Lung (tissue), 11 donors: ENCODE measurements at regions not wholly inside any gene's neighbourhood (a gene's known extent, or its start where the extent isn't known, plus 50 kb on each side); places are given as distances from the start of the nearest gene placed in this dataset.
"Not testable (repeated sequence)": the region's sequence is repeated elsewhere in the genome, so short reads cannot be mapped to it uniquely, and the experiment has no call there.

Experiments
- ATAC-seq: fragments of 200-7000 bp; cut with Tn5 transposase; one replicate; pipeline ENCODE4 v1.9.1; 2020; ENCODE audit warnings: moderate number of reproducible peaks; ENCODE audit not compliant: insufficient read depth, low FRiP score
- DNase-seq, 3 donors: peaks; one replicate each; pipeline ENCODE4 v3.0.0-alpha.2; 2013 to 2017
- H3K27ac ChIP-seq, 2 donors: one replicate each; pipeline ENCODE4 v1.5.1; 2013; ENCODE audit warnings: mild to moderate bottlenecking in 2 of 2, moderate library complexity in 2 of 2, control low read depth in 1 of 2, inconsistent platforms in 1 of 2, low read depth in 1 of 2, low read length in 1 of 2
- H3K27me3 ChIP-seq, 3 donors: one replicate each; pipeline ENCODE4 v1.5.1; 2013; ENCODE audit warnings: low read length in 2 of 3; ENCODE audit not compliant: control insufficient read depth in 3 of 3, insufficient read depth in 3 of 3
- H3K36me3 ChIP-seq, 4 donors: one replicate each; pipeline ENCODE4 v1.5.1; 2013; ENCODE audit warnings: low read length in 4 of 4, mild to moderate bottlenecking in 1 of 4, moderate library complexity in 1 of 4; ENCODE audit not compliant: control insufficient read depth in 4 of 4, insufficient read depth in 4 of 4
- H3K4me1 ChIP-seq, 5 donors: one replicate each; pipeline ENCODE4 v1.5.1; 2013; ENCODE audit warnings: low read length in 5 of 5, mild to moderate bottlenecking in 2 of 5, moderate library complexity in 1 of 5; ENCODE audit not compliant: control insufficient read depth in 5 of 5, insufficient read depth in 5 of 5
- H3K4me3 ChIP-seq: one replicate; pipeline ENCODE4 v1.5.1; 2013; ENCODE audit warnings: mild to moderate bottlenecking, control low read depth, moderate library complexity
- H3K9ac ChIP-seq, 2 donors: one replicate each; pipeline ENCODE4 v1.5.1; 2013; ENCODE audit warnings: low read length in 2 of 2, control low read depth in 1 of 2; ENCODE audit not compliant: insufficient read depth in 1 of 2
- H3K9me3 ChIP-seq, 4 donors: one replicate each; pipeline ENCODE4 v1.5.1; 2013; ENCODE audit warnings: low read length in 3 of 4, mild to moderate bottlenecking in 1 of 4, moderate library complexity in 1 of 4; ENCODE audit not compliant: control insufficient read depth in 4 of 4, insufficient read depth in 3 of 4
- WGBS, 2 donors: extraction: QIAGEN DNeasy Blood & Tissue Kit; methylation state at CpG; one replicate each; pipeline ENCODE4 v1.1.7; 2013; 5-methylcytosine and 5-hydroxymethylcytosine counted together
- TF ChIP-seq, protein P1 (sequence below): IDR thresholded peaks from 2 replicates; pipeline ENCODE4 v1.5.1; 2012; ENCODE audit warnings: mild to moderate bottlenecking; ENCODE audit errors: control extremely low read depth, extremely low read depth
- donor health status: control.
- donor health status: control.
- donor health status: Bipolar disorder and iron deficiency.
- donor health status: healthy.
- donor health status: DM: yes; HTN: yes; CAD: no.

DNA sequence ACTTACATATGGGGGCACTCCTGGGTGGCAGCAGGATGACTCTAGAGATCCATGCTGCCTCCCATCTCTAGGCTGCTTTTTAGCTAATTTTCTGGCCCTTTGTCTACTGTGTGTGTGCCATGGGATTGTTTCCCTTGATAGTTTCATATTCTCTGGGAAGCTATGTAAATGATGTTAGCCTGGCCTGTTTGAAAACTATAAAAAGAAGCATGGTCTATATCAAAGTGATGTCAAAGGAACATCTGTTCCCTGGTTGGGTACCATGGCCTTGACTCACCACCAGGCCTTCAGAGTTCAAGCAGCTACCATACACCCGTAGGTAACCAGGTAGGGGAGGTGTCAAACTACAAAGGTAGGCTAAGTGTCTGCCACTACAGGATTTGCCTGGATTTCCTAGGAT is 310.4 kb downstream of the FRK start:
- no peak overlapping the region for H3K4me3 ChIP-seq
- H3K27ac ChIP-seq = no peak overlapping the region
- ATAC-seq = no peak
- no peaks in the 10 kb centered on the region for H3K36me3 ChIP-seq
- H3K27me3 ChIP-seq = no peaks in the 10 kb centered on the region
- H3K9me3 ChIP-seq = no peaks in the 10 kb centered on the region
- H3K9ac ChIP-seq = no peak overlapping the region
- TF ChIP-seq, protein P1, sequence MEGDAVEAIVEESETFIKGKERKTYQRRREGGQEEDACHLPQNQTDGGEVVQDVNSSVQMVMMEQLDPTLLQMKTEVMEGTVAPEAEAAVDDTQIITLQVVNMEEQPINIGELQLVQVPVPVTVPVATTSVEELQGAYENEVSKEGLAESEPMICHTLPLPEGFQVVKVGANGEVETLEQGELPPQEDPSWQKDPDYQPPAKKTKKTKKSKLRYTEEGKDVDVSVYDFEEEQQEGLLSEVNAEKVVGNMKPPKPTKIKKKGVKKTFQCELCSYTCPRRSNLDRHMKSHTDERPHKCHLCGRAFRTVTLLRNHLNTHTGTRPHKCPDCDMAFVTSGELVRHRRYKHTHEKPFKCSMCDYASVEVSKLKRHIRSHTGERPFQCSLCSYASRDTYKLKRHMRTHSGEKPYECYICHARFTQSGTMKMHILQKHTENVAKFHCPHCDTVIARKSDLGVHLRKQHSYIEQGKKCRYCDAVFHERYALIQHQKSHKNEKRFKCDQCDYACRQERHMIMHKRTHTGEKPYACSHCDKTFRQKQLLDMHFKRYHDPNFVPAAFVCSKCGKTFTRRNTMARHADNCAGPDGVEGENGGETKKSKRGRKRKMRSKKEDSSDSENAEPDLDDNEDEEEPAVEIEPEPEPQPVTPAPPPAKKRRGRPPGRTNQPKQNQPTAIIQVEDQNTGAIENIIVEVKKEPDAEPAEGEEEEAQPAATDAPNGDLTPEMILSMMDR = no peak
- 76 to 79% methylated on average over 1 of the region's 1 CpG for WGBS, 2 donors
- H3K4me1 ChIP-seq = no peaks in the 10 kb centered on the region
- DNase-seq = no peak

DNA sequence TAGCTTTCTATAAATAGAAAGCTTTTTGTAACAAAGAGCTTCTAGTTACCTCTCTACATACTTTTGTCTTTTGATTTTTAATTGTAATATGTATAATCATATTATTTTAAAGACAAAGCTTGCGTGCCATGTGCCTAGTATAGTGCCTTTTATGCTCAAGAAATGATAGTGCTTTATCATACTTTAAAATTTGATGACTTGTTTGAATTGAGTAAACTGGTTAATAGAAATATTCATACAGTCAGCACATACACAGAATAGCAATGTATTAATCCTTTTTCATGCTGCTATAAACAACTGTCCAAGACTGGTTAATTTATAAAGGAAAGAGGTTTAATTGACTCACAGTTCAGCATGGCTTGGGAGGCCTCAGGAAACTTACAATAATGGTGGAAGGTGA is 313.0 kb downstream of the FRK start:
- DNase-seq (no peak), ATAC-seq (no peak)
- Histone ChIP-seq H3K36me3 (no peaks in the 10 kb centered on the region), H3K4me1 (no peaks in the 10 kb centered on the region), H3K9ac (no peak overlapping the region), H3K4me3 (no peak overlapping the region), H3K9me3 (no peaks in the 10 kb centered on the region), H3K27me3 (no peaks in the 10 kb centered on the region), H3K27ac (no peak overlapping the region)
- 0% methylated on average over 1 of the region's 1 CpG for WGBS, 2 donors
- TF ChIP-seq, protein P1 = no peak

DNA sequence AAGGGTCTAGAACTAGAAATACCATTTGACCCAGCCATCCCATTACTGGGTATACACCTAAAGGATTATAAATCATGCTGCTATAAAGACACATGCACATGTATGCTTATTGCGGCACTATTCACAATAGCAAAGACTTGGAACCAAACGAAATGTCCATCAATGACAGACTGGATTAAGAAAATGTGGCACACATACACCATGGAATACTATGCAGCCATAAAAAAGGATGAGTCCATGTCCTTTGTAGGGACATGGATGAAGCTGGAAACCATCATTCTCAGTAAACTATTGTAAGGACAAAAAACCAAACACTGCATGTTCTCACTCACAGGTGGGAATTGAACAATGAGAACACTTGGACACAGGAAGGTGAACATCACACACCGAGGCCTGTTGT is 314.1 kb downstream of the FRK start:
- ATAC-seq, H3K9me3 ChIP-seq, DNase-seq, H3K27ac ChIP-seq, H3K27me3 ChIP-seq, H3K9ac ChIP-seq, H3K36me3 ChIP-seq, H3K4me1 ChIP-seq, H3K4me3 ChIP-seq: not testable (repeated sequence)
- 81 to 89% methylated on average over 3 of the region's 3 CpGs for WGBS, 2 donors

DNA sequence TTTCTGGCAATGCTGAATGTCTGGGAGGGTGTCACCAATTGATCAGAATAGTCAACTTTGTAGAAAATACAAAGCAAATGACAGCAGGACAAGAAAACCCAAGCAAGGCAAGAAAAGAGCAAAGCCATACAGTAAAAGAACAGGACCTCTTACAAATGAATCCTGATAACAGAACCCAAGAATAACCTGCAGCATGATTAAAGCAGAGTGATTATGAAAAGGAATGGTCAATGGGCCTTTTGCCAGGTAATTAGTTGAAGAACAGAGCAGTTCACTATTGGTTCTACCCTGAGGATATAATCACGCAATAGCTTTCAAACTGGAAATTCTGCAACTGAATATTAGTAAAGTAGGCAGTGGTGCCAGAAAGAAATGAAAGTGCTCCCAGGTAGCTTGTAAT is 319.8 kb downstream of the FRK start:
- no peak for ATAC-seq

More for the DNA sequence above, 319.8 kb downstream of the FRK start:
- H3K27ac ChIP-seq = no peak overlapping the region
- H3K27me3 ChIP-seq = no peaks in the 10 kb centered on the region
- peaks cover 0 to 4% (median 0%) of the 10 kb centered on the region in 5 donors for H3K4me1 ChIP-seq
- H3K4me3 ChIP-seq = no peak overlapping the region
- no peaks in the 10 kb centered on the region for H3K36me3 ChIP-seq
- no peak for DNase-seq
- H3K9me3 ChIP-seq = peaks cover 0 to 3% (median 0%) of the 10 kb centered on the region in 4 donors
- TF ChIP-seq, protein P1 = no peak
- no peak overlapping the region for H3K9ac ChIP-seq
- 89 to 91% methylated on average over 1 of the region's 1 CpG for WGBS, 2 donors
